ENCODE measurements at regions not wholly inside any gene's neighbourhood (a gene's known extent, or its start where the extent isn't known, plus 50 kb on each side); places are given as distances from the start of the nearest gene placed in this dataset.
"Not testable (repeated sequence)": the region's sequence is repeated elsewhere in the genome, so short reads cannot be mapped to it uniquely, and the experiment has no call there.

DNA sequence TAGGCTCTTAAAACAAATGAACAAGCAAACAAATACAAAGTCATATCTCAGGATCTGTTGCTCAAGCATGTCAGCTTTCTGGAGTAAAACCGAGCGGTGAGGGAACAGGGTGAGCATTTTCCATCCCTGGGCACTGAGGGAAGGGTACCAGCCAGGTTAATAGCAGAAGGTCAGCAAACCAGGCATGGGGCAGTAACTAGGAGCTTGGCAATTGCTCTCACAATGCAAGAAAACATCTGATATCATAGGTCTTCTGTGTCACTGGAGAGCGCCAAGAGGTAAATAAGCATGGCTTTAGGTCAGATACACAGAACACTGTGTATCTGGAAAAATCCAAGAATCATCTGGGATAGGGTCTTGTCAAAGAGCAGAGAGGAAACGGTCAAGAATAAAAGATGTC is 521.7 kb upstream of the AUTS2 start:
- Histone ChIP-seq H3K27me3 (replicated peaks; ENCODE audit: insufficient read depth) (no peaks in the 10 kb centered on the region), H3K4me1 (ENCODE audit: insufficient read depth) (no peaks in the 10 kb centered on the region), H4K20me1 (ENCODE audit: insufficient read depth) (no peaks in the 10 kb centered on the region), H3K9me3 (ENCODE audit: low read depth) (no peaks in the 10 kb centered on the region), H3K9me2 (ENCODE audit: insufficient read depth) (no peaks in the 10 kb centered on the region), H3K79me2 (ENCODE audit: insufficient read depth) (no peaks in the 10 kb centered on the region), H2AFZ (no peak overlapping the region), H3F3A (ENCODE audit: insufficient read depth) (no peaks in the 10 kb centered on the region), H3K4me2 (ENCODE audit: unreplicated experiment) (no peak overlapping the region), H3K4me3 (no peak overlapping the region), H3K27ac (no peak overlapping the region), H3K36me3 (ENCODE audit: low read depth) (no peaks in the 10 kb centered on the region), H3K9ac (no peak overlapping the region)
- in situ Hi-C loops (cut with MboI) = no loop called here
- WGBS, 2 experiments (ENCODE audit: low coverage in 1 of 2, low lambda C conversion rate in 2 of 2, missing lambda C conversion rate in 2 of 2) = 53 to 57% methylated on average over 4 of the region's 4 CpGs
- DNase-seq = no peak
- TF ChIP-seq EZH2phosphoT487 (IDR thresholded peaks at IDR 0.05; ENCODE audit: insufficient read depth, low read depth) = no peak
- no peak for TF ChIP-seq EZH2 (IDR thresholded peaks at IDR 0.05; ENCODE audit: insufficient read depth, poor library complexity, severe bottlenecking)

DNA sequence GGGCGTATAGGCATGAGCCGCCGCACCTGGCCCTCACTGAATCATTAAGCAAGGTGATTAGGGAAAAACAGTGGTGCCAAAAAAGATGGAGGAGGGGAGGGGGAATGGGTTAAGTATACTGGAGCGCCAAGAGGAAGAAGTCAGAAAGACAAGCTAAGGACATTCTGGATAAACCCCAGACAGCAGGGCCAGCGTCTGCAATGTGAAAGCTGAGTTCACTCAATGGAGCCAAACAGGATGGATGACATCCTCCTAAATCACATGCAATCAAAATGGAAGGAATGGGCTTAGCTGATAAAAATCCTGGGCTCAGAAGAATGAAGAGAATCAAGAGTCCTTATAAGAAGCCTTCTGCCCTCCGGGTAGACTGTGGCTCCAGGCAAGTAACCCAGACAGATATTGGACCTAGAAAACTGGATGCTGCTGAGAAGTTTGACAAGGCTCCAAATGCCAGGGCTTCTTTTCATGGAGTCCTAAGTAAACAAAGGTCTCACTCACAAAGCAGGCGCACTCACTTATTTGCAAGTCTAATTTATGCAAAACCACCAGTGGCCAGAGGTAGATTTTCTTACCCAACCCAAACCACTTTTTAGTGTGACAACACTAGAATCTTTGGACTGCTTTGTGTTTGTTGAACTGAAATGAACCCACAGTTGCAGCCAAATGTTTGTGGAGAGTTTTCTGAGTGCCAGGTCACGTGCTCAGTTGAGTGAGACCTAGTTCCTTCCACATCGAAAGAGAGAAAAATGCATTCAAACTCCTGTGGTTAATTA is 519.1 kb upstream of the AUTS2 start:
- Histone ChIP-seq H3K27ac (no peak overlapping the region), H4K20me1 (ENCODE audit: insufficient read depth) (no peaks in the 10 kb centered on the region), H3K27me3 (replicated peaks; ENCODE audit: insufficient read depth) (no peaks in the 10 kb centered on the region), H3K79me2 (ENCODE audit: insufficient read depth) (no peaks in the 10 kb centered on the region), H3F3A (ENCODE audit: insufficient read depth) (no peaks in the 10 kb centered on the region), H3K9ac (no peak overlapping the region), H3K9me3 (ENCODE audit: low read depth) (no peaks in the 10 kb centered on the region), H3K4me3 (no peak overlapping the region), H2AFZ (no peak overlapping the region), H3K4me2 (ENCODE audit: unreplicated experiment) (no peak overlapping the region), H3K36me3 (ENCODE audit: low read depth) (no peaks in the 10 kb centered on the region), H3K9me2 (ENCODE audit: insufficient read depth) (no peaks in the 10 kb centered on the region), H3K4me1 (ENCODE audit: insufficient read depth) (no peaks in the 10 kb centered on the region)
- in situ Hi-C loops (cut with MboI) = no loop called here
- WGBS, 2 experiments (ENCODE audit: low coverage in 1 of 2, low lambda C conversion rate in 2 of 2, missing lambda C conversion rate in 2 of 2) = 24 to 29% methylated on average over 9 of the region's 9 CpGs
- no peak for DNase-seq
- TF ChIP-seq EZH2phosphoT487 (IDR thresholded peaks at IDR 0.05; ENCODE audit: insufficient read depth, low read depth) (no peak), EZH2 (IDR thresholded peaks at IDR 0.05; ENCODE audit: insufficient read depth, poor library complexity, severe bottlenecking) (no peak)

DNA sequence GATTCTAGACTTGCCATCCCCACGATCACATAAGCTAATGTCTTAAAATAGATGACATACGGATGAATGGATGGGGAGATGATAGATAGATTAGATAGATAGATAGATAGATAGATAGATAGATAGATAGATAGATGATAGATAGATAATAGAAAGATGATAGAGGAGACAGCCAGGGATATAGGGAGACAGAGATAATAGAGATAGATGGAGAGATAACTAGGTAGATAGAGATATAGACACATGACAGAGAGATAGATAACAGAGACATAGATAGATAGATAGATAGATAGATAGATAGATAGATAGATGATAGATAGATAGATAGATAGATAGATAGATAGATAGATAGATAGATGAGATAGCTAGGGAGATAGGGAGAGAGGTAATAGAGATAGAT is 511.0 kb upstream of the AUTS2 start:
- in situ Hi-C loops (cut with MboI); H3K9ac ChIP-seq; H3K27me3 ChIP-seq (replicated peaks; ENCODE audit: insufficient read depth); H4K20me1 ChIP-seq (ENCODE audit: insufficient read depth); H3K4me3 ChIP-seq; H3K27ac ChIP-seq; H3K4me1 ChIP-seq (ENCODE audit: insufficient read depth); DNase-seq; H2AFZ ChIP-seq; H3K9me2 ChIP-seq (ENCODE audit: insufficient read depth); H3K9me3 ChIP-seq (ENCODE audit: low read depth); H3K4me2 ChIP-seq (ENCODE audit: unreplicated experiment); H3F3A ChIP-seq (ENCODE audit: insufficient read depth); H3K36me3 ChIP-seq (ENCODE audit: low read depth); H3K79me2 ChIP-seq (ENCODE audit: insufficient read depth): not testable (repeated sequence)
- 50 to 57% methylated on average over 2 of the region's 2 CpGs for WGBS, 2 experiments (ENCODE audit: low coverage in 1 of 2, low lambda C conversion rate in 2 of 2, missing lambda C conversion rate in 2 of 2)

DNA sequence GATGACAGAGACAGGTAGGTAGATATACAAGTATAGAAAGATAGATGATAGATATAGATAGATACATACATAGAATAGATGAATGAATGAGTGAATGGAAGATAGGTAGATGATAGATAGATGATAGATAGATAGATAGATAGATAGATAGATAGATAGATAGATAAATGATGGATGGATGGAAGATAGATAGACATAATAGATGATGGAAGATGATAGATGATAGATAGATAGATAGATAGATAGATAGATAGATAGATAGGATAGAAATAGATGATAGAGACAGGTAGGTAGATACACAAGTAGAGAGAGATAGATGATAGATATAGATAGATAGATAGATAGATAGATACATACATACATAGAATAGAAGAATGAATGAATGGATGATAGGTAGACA is 510.1 kb upstream of the AUTS2 start:
- H3K27me3 ChIP-seq (replicated peaks; ENCODE audit: insufficient read depth) = no peaks in the 10 kb centered on the region
- H3K27ac ChIP-seq = no peak overlapping the region
- no peaks in the 10 kb centered on the region for H4K20me1 ChIP-seq (ENCODE audit: insufficient read depth)
- no peak overlapping the region for H3K4me3 ChIP-seq
- no peaks in the 10 kb centered on the region for H3F3A ChIP-seq (ENCODE audit: insufficient read depth)
- no peak overlapping the region for H2AFZ ChIP-seq
- H3K9me3 ChIP-seq (ENCODE audit: low read depth) = no peaks in the 10 kb centered on the region
- H3K4me2 ChIP-seq (ENCODE audit: unreplicated experiment) = no peak overlapping the region
- H3K9me2 ChIP-seq (ENCODE audit: insufficient read depth) = no peaks in the 10 kb centered on the region
- H3K79me2 ChIP-seq (ENCODE audit: insufficient read depth) = no peaks in the 10 kb centered on the region
- H3K36me3 ChIP-seq (ENCODE audit: low read depth) = no peaks in the 10 kb centered on the region
- in situ Hi-C loops (cut with MboI) = no loop called here
- DNase-seq = no peak
- TF ChIP-seq EZH2phosphoT487 (IDR thresholded peaks at IDR 0.05; ENCODE audit: insufficient read depth, low read depth) (no peak), EZH2 (IDR thresholded peaks at IDR 0.05; ENCODE audit: insufficient read depth, poor library complexity, severe bottlenecking) (no peak)
- no peaks in the 10 kb centered on the region for H3K4me1 ChIP-seq (ENCODE audit: insufficient read depth)
- no peak overlapping the region for H3K9ac ChIP-seq

DNA sequence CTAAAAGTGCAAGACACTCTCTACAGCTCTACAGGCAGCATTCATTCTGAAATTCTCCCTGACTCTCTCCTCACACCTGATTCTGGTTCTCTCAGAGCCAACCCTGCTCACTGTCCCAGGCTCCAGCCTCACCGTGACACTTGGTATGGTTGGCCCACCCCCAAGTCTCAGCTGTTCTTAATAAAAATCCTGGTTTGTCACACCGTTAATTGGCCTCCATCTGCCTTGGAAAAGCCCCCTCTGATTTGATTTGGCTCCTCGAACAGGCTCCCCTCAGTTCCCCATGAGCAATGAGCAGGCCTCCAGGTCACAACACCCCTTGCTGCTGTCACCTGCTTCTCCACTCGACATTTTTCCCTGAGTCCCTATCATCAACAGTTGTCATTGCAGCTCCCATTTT is 507.3 kb upstream of the AUTS2 start:
- no peaks in the 10 kb centered on the region for H4K20me1 ChIP-seq (ENCODE audit: insufficient read depth)
- no peaks in the 10 kb centered on the region for H3F3A ChIP-seq (ENCODE audit: insufficient read depth)
- WGBS, 2 experiments (ENCODE audit: low coverage in 1 of 2, low lambda C conversion rate in 2 of 2, missing lambda C conversion rate in 2 of 2) = 4 to 10% methylated on average over 4 of the region's 4 CpGs
- H3K9me2 ChIP-seq (ENCODE audit: insufficient read depth) = no peaks in the 10 kb centered on the region
- no peaks in the 10 kb centered on the region for H3K27me3 ChIP-seq (replicated peaks; ENCODE audit: insufficient read depth)
- no peak overlapping the region for H3K4me2 ChIP-seq (ENCODE audit: unreplicated experiment)
- no peaks in the 10 kb centered on the region for H3K9me3 ChIP-seq (ENCODE audit: low read depth)
- H3K27ac ChIP-seq = no peak overlapping the region
- TF ChIP-seq EZH2phosphoT487 (IDR thresholded peaks at IDR 0.05; ENCODE audit: insufficient read depth, low read depth) (no peak), EZH2 (IDR thresholded peaks at IDR 0.05; ENCODE audit: insufficient read depth, poor library complexity, severe bottlenecking) (no peak)
- no peak overlapping the region for H3K9ac ChIP-seq
- no peaks in the 10 kb centered on the region for H3K4me1 ChIP-seq (ENCODE audit: insufficient read depth)
- no peak for DNase-seq
- no peaks in the 10 kb centered on the region for H3K36me3 ChIP-seq (ENCODE audit: low read depth)
- in situ Hi-C loops (cut with MboI) = no loop called here
- no peaks in the 10 kb centered on the region for H3K79me2 ChIP-seq (ENCODE audit: insufficient read depth)
- H2AFZ ChIP-seq = no peak overlapping the region
- H3K4me3 ChIP-seq = no peak overlapping the region

Measured in GM23248 (cell line).